Urinary bladder (tissue), 3 donors: ENCODE measurements at regions not wholly inside any gene's neighbourhood (a gene's known extent, or its start where the extent isn't known, plus 50 kb on each side); places are given as distances from the start of the nearest gene placed in this dataset.

Experiments
- DNase-seq: peaks from one replicate; pipeline ENCODE4 v3.0.0-alpha.2; 2015; ENCODE audit errors: extremely low spot score
- H3K27ac ChIP-seq: one replicate; pipeline ENCODE4 v1.5.1; 2013; ENCODE audit warnings: low read depth, mild to moderate bottlenecking, moderate library complexity
- H3K36me3 ChIP-seq: one replicate; pipeline ENCODE4 v1.6.1; 2013; ENCODE audit warnings: mild to moderate bottlenecking, moderate library complexity; ENCODE audit not compliant: insufficient read depth
- H3K4me1 ChIP-seq: one replicate; pipeline ENCODE4 v1.6.1; 2013; ENCODE audit warnings: mild to moderate bottlenecking, moderate library complexity; ENCODE audit not compliant: insufficient read depth
- H3K4me3 ChIP-seq: one replicate; pipeline ENCODE4 v1.5.1; 2013; ENCODE audit warnings: low read depth, low read length
- WGBS: extraction: QIAGEN DNeasy Blood & Tissue Kit; methylation state at CpG from one replicate; pipeline ENCODE4 v1.1.7; 2013; 5-methylcytosine and 5-hydroxymethylcytosine counted together
- donor health status: healthy with polysubstance abuse.
- donor health status: healthy.

GRCh38 chr10:26914898-26915297 is 54.1 kb upstream of the ABI1 start:
- DNase-seq, result no peak
- H3K4me3 ChIP-seq, result no peak overlapping the region
- no peaks in the 10 kb centered on the region for H3K36me3 ChIP-seq
- no peak overlapping the region for H3K27ac ChIP-seq
- no peaks in the 10 kb centered on the region for H3K4me1 ChIP-seq

DNA sequence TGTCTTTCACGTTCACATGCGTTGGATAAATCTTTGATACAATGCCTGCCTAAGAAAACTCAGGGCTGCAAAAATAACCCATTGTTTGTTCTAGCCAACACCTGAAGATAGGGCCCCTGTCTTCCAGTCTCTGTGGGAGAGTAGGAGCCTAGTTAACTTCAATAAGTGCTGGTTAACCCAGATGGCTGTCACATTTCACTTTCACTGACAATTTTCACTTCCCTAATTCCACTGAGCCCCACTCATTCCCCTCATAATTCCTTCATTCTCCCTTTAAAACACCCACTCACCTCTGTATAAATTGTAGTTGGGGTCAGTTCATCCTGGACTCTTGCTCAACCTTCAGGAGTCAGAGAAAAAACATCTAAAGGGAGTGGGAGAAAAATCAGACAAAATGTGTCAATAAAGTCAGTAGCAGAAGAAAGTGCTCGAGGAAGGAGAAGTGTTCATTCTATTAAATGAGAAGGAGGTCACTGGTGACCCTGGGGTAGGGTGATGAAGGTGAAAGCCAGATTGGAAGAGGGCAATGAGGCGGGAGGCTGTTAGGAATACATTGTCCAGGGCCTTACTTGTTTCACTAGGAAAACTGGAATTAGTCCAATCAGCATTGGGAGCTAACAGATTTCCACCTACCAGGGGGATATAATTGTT is 51.2 kb upstream of the ABI1 start:
- no peak overlapping the region for H3K4me3 ChIP-seq
- WGBS, result 77% methylated on average over 4 of the region's 4 CpGs

More for the DNA sequence above, 51.2 kb upstream of the ABI1 start:
- Histone ChIP-seq H3K27ac (no peak overlapping the region), H3K4me1 (no peaks in the 10 kb centered on the region), H3K36me3 (no peaks in the 10 kb centered on the region)
- no peak for DNase-seq
